H1 (cell line): ENCODE measurements at regions not wholly inside any gene's neighbourhood (a gene's known extent, or its start where the extent isn't known, plus 50 kb on each side); places are given as distances from the start of the nearest gene placed in this dataset.

ENCODE experiments used
- CTCF ChIA-PET: fragments of 300-600 bp; sonication (Branson Sonifier 250); formaldehyde crosslinking; loops from one replicate; lab custom pipeline; 2021; ENCODE audit not compliant: partially characterized antibody; lab: Charles Lee
- POLR2A ChIA-PET: fragments of 300-600 bp; sonication (Branson Sonifier 250); formaldehyde crosslinking; loops from one replicate; lab custom pipeline; 2021; ENCODE audit warnings: inconsistent platforms; ENCODE audit not compliant: partially characterized antibody; lab: Charles Lee
- DNase-seq, 2 experiments: peaks; one replicate each; pipeline versions ENCODE4 v3.0.0 to v3.0.0-alpha.2; 2010 to 2022; ENCODE audit warnings: low spot score in 2 of 2, low read depth in 1 of 2, mixed read lengths in 1 of 2
- FAIRE-seq: peaks from 2 replicates; lab custom pipeline; 2011; peaks lifted over from hg19 to GRCh38; lab: Jason Lieb, UNC
- H2AFZ ChIP-seq: 2 replicates; pipeline ENCODE4 v1.8.1; 2012; ENCODE audit warnings: low read length, inconsistent platforms
- H2AK5ac ChIP-seq: 2 replicates; pipeline ENCODE4 v1.6.1; 2013; ENCODE audit warnings: low read depth, low read length
- H2BK120ac ChIP-seq: replicated peaks from 2 replicates; pipeline ENCODE3; 2013; ENCODE audit warnings: low read depth, low read length, inconsistent platforms
- H2BK12ac ChIP-seq: 2 replicates; pipeline ENCODE4 v1.6.1; 2013; ENCODE audit warnings: low read depth, low read length
- H2BK15ac ChIP-seq: 2 replicates; pipeline ENCODE4 v1.6.1; 2013; ENCODE audit warnings: low read length
- H2BK20ac ChIP-seq: 2 replicates; pipeline ENCODE4 v1.6.1; 2013; ENCODE audit warnings: low read length
- H2BK5ac ChIP-seq: 2 replicates; pipeline ENCODE4 v1.6.1; 2013; ENCODE audit warnings: low read depth, low read length
- H3K14ac ChIP-seq: 2 replicates; pipeline ENCODE4 v1.6.1; 2013; ENCODE audit warnings: inconsistent platforms; ENCODE audit not compliant: insufficient read length
- H3K18ac ChIP-seq: 2 replicates; pipeline ENCODE4 v1.6.1; 2013; ENCODE audit warnings: low read length; ENCODE audit errors: extremely low read depth
- H3K23ac ChIP-seq: 2 replicates; pipeline ENCODE4 v1.6.1; 2013; ENCODE audit warnings: inconsistent platforms; ENCODE audit not compliant: insufficient read length
- H3K23me2 ChIP-seq: 2 replicates; pipeline ENCODE4 v1.6.1; 2013; ENCODE audit warnings: low read depth, low read length
- H3K27ac ChIP-seq: 2 replicates; pipeline ENCODE4 v1.6.1; 2011; ENCODE audit warnings: low read depth, low read length, inconsistent platforms
- H3K27me3 ChIP-seq, 4 experiments: replicated peaks in 1 of 4; 1 replicate in 1 of 4; 2 replicates in 3 of 4; pipeline versions ENCODE4 v1.6.1 to v1.8.1; 2011 to 2013; ENCODE audit warnings: low read length in 3 of 4, mild to moderate bottlenecking in 3 of 4, inconsistent platforms in 2 of 4, mixed read lengths in 2 of 4, moderate library complexity in 1 of 4; ENCODE audit not compliant: control insufficient read depth in 3 of 4, insufficient read depth in 3 of 4; ENCODE audit errors: extremely low read depth in 1 of 4
- H3K36me3 ChIP-seq, 4 experiments: 2 replicates each; pipeline versions ENCODE4 v1.6.1 to v1.8.1; 2011 to 2013; ENCODE audit warnings: mild to moderate bottlenecking in 4 of 4, low read length in 3 of 4, moderate library complexity in 2 of 4, control low read depth in 1 of 4, inconsistent platforms in 1 of 4; ENCODE audit not compliant: insufficient read depth in 4 of 4, control insufficient read depth in 2 of 4
- H3K4ac ChIP-seq: replicated peaks from 2 replicates; pipeline ENCODE3; 2013; ENCODE audit warnings: low read length, low read depth, mixed read lengths, inconsistent platforms; ENCODE audit not compliant: insufficient read length
- H3K4me1 ChIP-seq, 4 experiments: replicated peaks in 1 of 4; 1 replicate in 1 of 4; 2 replicates in 3 of 4; pipeline versions ENCODE4 v1.6.1 to v1.8.1; 2011 to 2013; ENCODE audit warnings: low read length in 3 of 4, inconsistent platforms in 2 of 4, mixed read lengths in 1 of 4; ENCODE audit not compliant: insufficient read depth in 4 of 4, control insufficient read depth in 3 of 4
- H3K4me2 ChIP-seq, 2 experiments: 2 replicates each; pipeline versions ENCODE4 v1.6.1 to v1.8.1; 2011 to 2013; ENCODE audit warnings: low read depth in 2 of 2, low read length in 2 of 2, control low read depth in 1 of 2, inconsistent platforms in 1 of 2, mild to moderate bottlenecking in 1 of 2; ENCODE audit not compliant: insufficient read depth in 1 of 2
- H3K4me3 ChIP-seq, 4 experiments: fragments of 200-600, 300-600 bp in 1 of 4; sonication (generic), shearing (Covaris generic), sonication (Bioruptor Twin) in 1 of 4; 2 replicates each; pipeline versions ENCODE4 v1.5.1 to v1.8.1; 2011 to 2016; ENCODE audit warnings: low read length in 4 of 4, low read depth in 3 of 4, control low read depth in 2 of 4, inconsistent platforms in 2 of 4, mild to moderate bottlenecking in 2 of 4, mixed read lengths in 1 of 4, moderate library complexity in 1 of 4; ENCODE audit not compliant: insufficient read depth in 2 of 4; ENCODE audit errors: extremely low read depth in 1 of 4
- H3K56ac ChIP-seq: replicated peaks from 2 replicates; pipeline ENCODE3; 2013; ENCODE audit warnings: low read depth, mild to moderate bottlenecking, mixed read lengths, low read length, inconsistent platforms; ENCODE audit not compliant: insufficient read length
- H3K79me1 ChIP-seq: 2 replicates; pipeline ENCODE4 v1.6.1; 2013; ENCODE audit warnings: low read depth, low read length, control low read depth
- H3K79me2 ChIP-seq, 2 experiments: 2 replicates each; pipeline versions ENCODE4 v1.6.1 to v1.8.1; 2012 to 2013; ENCODE audit warnings: low read length in 2 of 2, mild to moderate bottlenecking in 2 of 2, inconsistent platforms in 1 of 2; ENCODE audit not compliant: insufficient read depth in 2 of 2, control insufficient read depth in 1 of 2
- H3K9ac ChIP-seq, 4 experiments: replicated peaks in 1 of 4; 1 replicate in 1 of 4; 2 replicates in 3 of 4; pipeline versions ENCODE4 v1.6.1 to v1.8.1; 2011 to 2013; ENCODE audit warnings: low read depth in 3 of 4, low read length in 3 of 4, control low read depth in 2 of 4, mild to moderate bottlenecking in 2 of 4, moderate library complexity in 2 of 4, inconsistent platforms in 1 of 4; ENCODE audit errors: extremely low read depth in 1 of 4
- H3K9me3 ChIP-seq, 2 experiments: 2 replicates each; pipeline versions ENCODE4 v1.6.1 to v1.8.1; 2012 to 2013; ENCODE audit warnings: mild to moderate bottlenecking in 2 of 2, moderate library complexity in 2 of 2, control low read depth in 1 of 2, inconsistent platforms in 1 of 2, low read depth in 1 of 2, low read length in 1 of 2, mixed read lengths in 1 of 2; ENCODE audit not compliant: insufficient read depth in 2 of 2
- H4K20me1 ChIP-seq, 2 experiments: replicated peaks in 1 of 2; 2 replicates each; pipeline versions ENCODE3 to v1.8.1; 2011 to 2013; ENCODE audit warnings: inconsistent platforms in 2 of 2, low read length in 2 of 2, mild to moderate bottlenecking in 1 of 2; ENCODE audit not compliant: insufficient read depth in 2 of 2, control insufficient read depth in 1 of 2
- H4K5ac ChIP-seq: 2 replicates; pipeline ENCODE4 v1.6.1; 2013; ENCODE audit warnings: low read length, low read depth, mixed read lengths, inconsistent platforms; ENCODE audit not compliant: insufficient read length
- H4K8ac ChIP-seq: 2 replicates; pipeline ENCODE4 v1.8.0; 2013; ENCODE audit warnings: mild to moderate bottlenecking, moderate library complexity, low read length, inconsistent platforms; ENCODE audit not compliant: insufficient read depth; ENCODE audit errors: extremely low read depth
- H4K91ac ChIP-seq: replicated peaks from 2 replicates; pipeline ENCODE3; 2013; ENCODE audit warnings: low read length, mixed read lengths, inconsistent platforms; ENCODE audit not compliant: insufficient read length
- KDM5A ChIP-seq: fragments of 200-600 bp; IDR thresholded peaks from 2 replicates; pipeline ENCODE4 v1.7.1; 2012; ENCODE audit warnings: mild to moderate bottlenecking, low read length, inconsistent platforms, mixed read lengths
- SIX5 ChIP-seq: IDR thresholded peaks from 2 replicates; pipeline ENCODE4 v1.6.1; 2011; ENCODE audit warnings: mild to moderate bottlenecking, low read depth, low read length
- WGBS, 2 experiments: shearing (Covaris generic) in 1 of 2; methylation state at CpG; one replicate each; pipeline versions ENCODE4 v1.1.6 to v1.1.7; 2013 to 2015; ENCODE audit warnings: low lambda C conversion rate in 2 of 2, mixed read lengths in 2 of 2, inconsistent platforms in 1 of 2, low coverage in 1 of 2, missing lambda C conversion rate in 1 of 2; ENCODE audit not compliant: insufficient replicate concordance in 2 of 2, insufficient coverage in 1 of 2, insufficient read length in 1 of 2; ENCODE audit errors: extremely low coverage in 1 of 2, missing lambda C conversion rate in 1 of 2; 5-methylcytosine and 5-hydroxymethylcytosine counted together

- Histone ChIP-seq H3K4me2 (no peak overlapping the region), H3K23ac (no peak overlapping the region), H3K56ac (no peak overlapping the region), H3K27ac (no peak overlapping the region), H3K18ac (no peak overlapping the region), H3K36me3 (no peaks in the 10 kb centered on the region), H2AK5ac (no peak overlapping the region), H3K4me3 (no peak overlapping the region), H2BK12ac (no peak overlapping the region), H3K14ac (no peak overlapping the region), H4K91ac (no peak overlapping the region), H3K23me2 (no peaks in the 10 kb centered on the region), H3K4me1 (no peaks in the 10 kb centered on the region), H4K5ac (no peak overlapping the region), H4K20me1 (no peaks in the 10 kb centered on the region), H2BK5ac (no peak overlapping the region), H2BK120ac (no peak overlapping the region), H2BK15ac (no peak overlapping the region), H3K9me3 (no peaks in the 10 kb centered on the region), H2AFZ (no peak overlapping the region), H3K79me1 (no peaks in the 10 kb centered on the region), H3K79me2 (no peaks in the 10 kb centered on the region), H4K8ac (no peak overlapping the region), H3K4ac (no peak overlapping the region), H2BK20ac (no peak overlapping the region), H3K27me3 (no peaks in the 10 kb centered on the region), H3K9ac (no peak overlapping the region)
- FAIRE-seq = no peak
- ChIA-PET CTCF (interaction anchor here (0.5 to 1.0 kb wide), 4 partner anchors 47 to 994 kb away, joined by 3 to 4 read pairs (median 3); no protein-coding TSS in a partner anchor), POLR2A (no interaction called here)
- TF ChIP-seq KDM5A = no peak
- no peak for TF ChIP-seq SIX5
- WGBS, 2 experiments = 95% methylated on average over 2 of the region's 2 CpGs; no CpG with 5 or more reads in 1 of the 2 experiments
- no peak for DNase-seq
These were observed 471.5 kb downstream of the PIK3C3 start for GRCh38 chr18:42426496-42427015.
